HCT116 (cell line): ENCODE measurements at regions not wholly inside any gene's neighbourhood (a gene's known extent, or its start where the extent isn't known, plus 50 kb on each side); places are given as distances from the start of the nearest gene placed in this dataset.

ENCODE experiments used
- ATAC-seq: fragments of 200-7000 bp; cut with Tn5 transposase; 2 replicates; pipeline ENCODE4 v1.9.1; 2020; ENCODE audit warnings: mild to moderate bottlenecking, moderate library complexity
- BruUV-seq: library from RNA; stranded (reverse); fragments of 400-500 nt; replicated peaks from 2 replicates; lab custom pipeline; 2021; lab: Mats Ljungman, UMichigan
- CTCF ChIA-PET: fragments of 300-600 bp; sonication (Branson Sonifier 250); formaldehyde crosslinking; loops from one replicate; lab custom pipeline; 2021; ENCODE audit warnings: antibody characterized with exemption; lab: Charles Lee
- POLR2A ChIA-PET: fragments of 300-600, 350-600 bp; sonication (Branson Sonifier 250); formaldehyde crosslinking; loops from one replicate; lab custom pipeline; 2021; ENCODE audit warnings: antibody characterized with exemption; lab: Charles Lee
- RAD21 ChIA-PET, 2 experiments: fragments of 300-600 bp; sonication (Branson Sonifier 250); formaldehyde crosslinking; loops; one replicate each; lab custom pipeline; 2023; ENCODE audit warnings: low total read pairs in 2 of 2; ENCODE audit not compliant: uncharacterized antibody in 2 of 2, unreplicated experiment in 2 of 2, low non-redundant PET in 1 of 2; lab: Charles Lee
- DNase-seq: peaks from one replicate; pipeline ENCODE4 v3.0.0-alpha.2; 2010; ENCODE audit warnings: low read depth, low spot score
- H2AFZ ChIP-seq: fragments of 200-600 bp; shearing (Covaris generic), sonication (generic); 2 replicates; pipeline ENCODE4 v1.6.1; 2017; ENCODE audit warnings: low read depth, mixed run types, mixed read lengths, antibody characterized with exemption, low read length; ENCODE audit not compliant: poor library complexity, severe bottlenecking
- H3K27ac ChIP-seq: 2 replicates; pipeline ENCODE4 v1.5.1; 2012; ENCODE audit warnings: low read depth, low read length
- H3K27me3 ChIP-seq: fragments of 200-600 bp; sonication (generic); 2 replicates; pipeline ENCODE4 v1.6.1; 2016; ENCODE audit warnings: mixed run types, low read length, mixed read lengths; ENCODE audit not compliant: insufficient read depth
- H3K36me3 ChIP-seq, 2 experiments: fragments of 200-500 bp in 1 of 2; fragments of 200-600 bp in 1 of 2; sonication (Bioruptor generic) in 1 of 2; sonication (generic) in 1 of 2; 2 replicates each; pipeline versions ENCODE4 v1.5.1 to v1.6.1; 2014 to 2016; ENCODE audit warnings: low read length in 2 of 2, inconsistent platforms in 1 of 2, mixed read lengths in 1 of 2, mixed run types in 1 of 2; ENCODE audit not compliant: insufficient read depth in 2 of 2, control insufficient read depth in 1 of 2
- H3K4me1 ChIP-seq, 2 experiments: fragments of 200-600 bp in 1 of 2; sonication (generic) in 1 of 2; 2 replicates each; pipeline versions ENCODE4 v1.5.1 to v1.6.1; 2012 to 2017; ENCODE audit warnings: low read length in 2 of 2, inconsistent platforms in 1 of 2, mild to moderate bottlenecking in 1 of 2, mixed read lengths in 1 of 2, mixed run types in 1 of 2, moderate library complexity in 1 of 2; ENCODE audit not compliant: insufficient read depth in 2 of 2, control insufficient read depth in 1 of 2
- H3K4me2 ChIP-seq: fragments of 200-600 bp; sonication (generic); 2 replicates; pipeline ENCODE4 v1.6.1; 2017; ENCODE audit warnings: mixed run types, low read length, mixed read lengths
- H3K4me3 ChIP-seq, 2 experiments: fragments of 200-600 bp in 1 of 2; sonication (generic) in 1 of 2; replicated peaks in 1 of 2; 2 replicates each; pipeline ENCODE4 v1.5.1; 2011 to 2016; ENCODE audit warnings: low read length in 2 of 2, control low read depth in 1 of 2, low read depth in 1 of 2, mild to moderate bottlenecking in 1 of 2, mixed read lengths in 1 of 2, mixed run types in 1 of 2
- H3K79me2 ChIP-seq: fragments of 200-600 bp; sonication (generic); 2 replicates; pipeline ENCODE4 v1.6.1; 2017; ENCODE audit warnings: mild to moderate bottlenecking, mixed run types, low read length, moderate library complexity, mixed read lengths; ENCODE audit not compliant: insufficient read depth
- H3K9ac ChIP-seq: fragments of 200-600 bp; sonication (generic); 2 replicates; pipeline ENCODE4 v1.6.1; 2016; ENCODE audit warnings: low read length, mixed read lengths
- H3K9me2 ChIP-seq: fragments of 200-600 bp; sonication (generic), shearing (Covaris generic); 2 replicates; pipeline ENCODE4 v1.6.1; 2017; ENCODE audit warnings: mixed run types, mild to moderate bottlenecking, moderate library complexity; ENCODE audit not compliant: insufficient read depth
- H3K9me3 ChIP-seq, 2 experiments: fragments of 200-500 bp in 1 of 2; fragments of 200-600 bp in 1 of 2; sonication (Bioruptor generic) in 1 of 2; sonication (generic) in 1 of 2; 2 replicates each; pipeline ENCODE4 v1.6.1; 2014 to 2017; ENCODE audit warnings: low read length in 2 of 2, mixed read lengths in 2 of 2, inconsistent platforms in 1 of 2, low read depth in 1 of 2, mild to moderate bottlenecking in 1 of 2, mixed run types in 1 of 2, moderate library complexity in 1 of 2; ENCODE audit not compliant: control insufficient read depth in 1 of 2, insufficient read depth in 1 of 2
- H4K20me1 ChIP-seq: fragments of 200-600 bp; sonication (generic), shearing (Covaris generic); 2 replicates; pipeline ENCODE4 v1.6.1; 2017; ENCODE audit warnings: mixed run types, mild to moderate bottlenecking, moderate library complexity; ENCODE audit not compliant: insufficient read depth
- CBX3 ChIP-seq: IDR thresholded peaks from 2 replicates; pipeline ENCODE4 v1.6.1; 2012; ENCODE audit warnings: low read depth
- CEBPB ChIP-seq: IDR thresholded peaks from 2 replicates; pipeline ENCODE4 v1.6.1; 2012; ENCODE audit warnings: low read depth
- EGR1 ChIP-seq: IDR thresholded peaks from 2 replicates; pipeline ENCODE4 v1.6.1; 2012; ENCODE audit warnings: low read depth
- EZH2 ChIP-seq: fragments of 200-600 bp; sonication (generic); IDR thresholded peaks from 2 replicates; pipeline ENCODE4 v1.6.1; 2017; ENCODE audit warnings: antibody characterized with exemption, mixed run types
- EZH2phosphoT487 ChIP-seq: fragments of 200-600 bp; IDR thresholded peaks from 2 replicates; pipeline ENCODE4 v1.6.1; 2018; ENCODE audit warnings: antibody characterized with exemption, borderline replicate concordance
- POLR2A ChIP-seq: IDR thresholded peaks from 2 replicates; pipeline ENCODE4 v1.7.0; 2011; ENCODE audit warnings: borderline replicate concordance; ENCODE audit not compliant: insufficient read depth, insufficient read length; ENCODE audit errors: extremely low read depth
- RAD21 ChIP-seq: IDR thresholded peaks from 2 replicates; pipeline ENCODE4 v1.6.1; 2012; ENCODE audit warnings: low read depth, mild to moderate bottlenecking
- SIN3A ChIP-seq: IDR thresholded peaks from 2 replicates; pipeline ENCODE4 v1.6.1; 2012; ENCODE audit warnings: low read depth
- SP1 ChIP-seq: IDR thresholded peaks from 2 replicates; pipeline ENCODE4 v1.6.1; 2012; ENCODE audit warnings: low read depth
- SRF ChIP-seq: IDR thresholded peaks from 2 replicates; pipeline ENCODE4 v1.6.1; 2012; ENCODE audit warnings: low read depth
- TCF7L2 ChIP-seq: IDR thresholded peaks from 2 replicates; pipeline ENCODE4 v1.7.0; 2011; ENCODE audit warnings: borderline replicate concordance, inconsistent platforms; ENCODE audit not compliant: insufficient read depth, insufficient read length; ENCODE audit errors: extremely low read depth
- ZFX ChIP-seq: fragments of 450-650 bp; IDR thresholded peaks from 2 replicates; pipeline ENCODE4 v1.6.1; 2017
- ZNF274 ChIP-seq: fragments of 200-500 bp; sonication (Bioruptor generic); IDR thresholded peaks from 2 replicates; pipeline ENCODE4 v1.6.1; 2014; ENCODE audit warnings: mild to moderate bottlenecking, low read depth, low read length, inconsistent platforms
- intact Hi-C: fragments of 100-400 bp; cut with micrococcal nuclease; formaldehyde crosslinking; loops from 2 replicates; pipeline ENCODE4 v1.10.0; 2022
- TF ChIP-seq, protein P1 (sequence below), 3 experiments: fragments of 200-600 bp in 1 of 3; sonication (generic) in 1 of 3; IDR thresholded peaks in 2 of 3; conservative IDR thresholded peaks in 1 of 3; 2 replicates each; pipeline ENCODE4 v1.5.1; 2012 to 2017; ENCODE audit warnings: low read depth in 2 of 3, low read length in 2 of 3, antibody characterized with exemption in 1 of 3, borderline replicate concordance in 1 of 3, control low read depth in 1 of 3, mild to moderate bottlenecking in 1 of 3, mixed read lengths in 1 of 3, mixed run types in 1 of 3, moderate library complexity in 1 of 3; ENCODE audit not compliant: insufficient read depth in 1 of 3
- TF ChIP-seq, protein P2 (sequence below): IDR thresholded peaks from 2 replicates; pipeline ENCODE4 v1.6.1; 2011; ENCODE audit warnings: mild to moderate bottlenecking, low read length, moderate library complexity; ENCODE audit not compliant: insufficient replicate concordance; ENCODE audit errors: extremely low read depth
- TF ChIP-seq, protein P3 (sequence below): IDR thresholded peaks from 2 replicates; pipeline ENCODE4 v1.6.1; 2012; ENCODE audit warnings: low read depth

DNA sequence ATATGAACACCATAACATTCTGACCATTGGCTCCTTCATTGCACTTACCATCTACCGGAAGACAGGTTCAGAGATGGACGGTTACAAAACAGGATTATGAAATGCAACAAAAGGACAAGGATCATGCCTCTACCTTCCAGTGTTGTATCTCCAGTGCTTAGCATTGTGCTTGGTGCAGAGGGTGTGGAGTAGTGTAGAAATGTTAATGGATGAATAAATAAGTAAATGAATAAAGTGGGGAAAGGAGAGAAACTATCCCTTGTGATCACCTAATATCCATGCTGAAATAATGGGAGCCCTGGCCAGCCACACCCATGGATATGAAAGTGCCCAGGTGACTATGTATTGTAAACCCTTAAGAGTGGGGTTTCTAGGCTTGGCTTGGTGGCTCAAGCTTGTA lies 344.8 kb upstream of the LMCD1 start:
- H3K4me1 ChIP-seq: no peaks in the 10 kb centered on the region
- no peaks in the 10 kb centered on the region for H3K9me2 ChIP-seq
- DNase-seq (no peak), ATAC-seq (no peak)
- no peaks in the 10 kb centered on the region for H3K36me3 ChIP-seq
- H3K27ac ChIP-seq: no peak overlapping the region
- ChIA-PET RAD21 (no interaction called here), CTCF (no interaction called here), POLR2A (no interaction called here)
- H3K27me3 ChIP-seq: no peaks in the 10 kb centered on the region
- intact Hi-C loops: no loop called here
- no peak overlapping the region for H3K4me2 ChIP-seq
- H4K20me1 ChIP-seq: no peaks in the 10 kb centered on the region
- no peak for TF ChIP-seq EZH2phosphoT487
- TF ChIP-seq SIN3A: no peak
- TF ChIP-seq, protein P1, sequence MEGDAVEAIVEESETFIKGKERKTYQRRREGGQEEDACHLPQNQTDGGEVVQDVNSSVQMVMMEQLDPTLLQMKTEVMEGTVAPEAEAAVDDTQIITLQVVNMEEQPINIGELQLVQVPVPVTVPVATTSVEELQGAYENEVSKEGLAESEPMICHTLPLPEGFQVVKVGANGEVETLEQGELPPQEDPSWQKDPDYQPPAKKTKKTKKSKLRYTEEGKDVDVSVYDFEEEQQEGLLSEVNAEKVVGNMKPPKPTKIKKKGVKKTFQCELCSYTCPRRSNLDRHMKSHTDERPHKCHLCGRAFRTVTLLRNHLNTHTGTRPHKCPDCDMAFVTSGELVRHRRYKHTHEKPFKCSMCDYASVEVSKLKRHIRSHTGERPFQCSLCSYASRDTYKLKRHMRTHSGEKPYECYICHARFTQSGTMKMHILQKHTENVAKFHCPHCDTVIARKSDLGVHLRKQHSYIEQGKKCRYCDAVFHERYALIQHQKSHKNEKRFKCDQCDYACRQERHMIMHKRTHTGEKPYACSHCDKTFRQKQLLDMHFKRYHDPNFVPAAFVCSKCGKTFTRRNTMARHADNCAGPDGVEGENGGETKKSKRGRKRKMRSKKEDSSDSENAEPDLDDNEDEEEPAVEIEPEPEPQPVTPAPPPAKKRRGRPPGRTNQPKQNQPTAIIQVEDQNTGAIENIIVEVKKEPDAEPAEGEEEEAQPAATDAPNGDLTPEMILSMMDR (IDR thresholded peaks at IDR 0.05 in 2 of 3, conservative IDR thresholded peaks at IDR 0.05 in 1 of 3; ENCODE audit: borderline replicate concordance in 1 of 3, insufficient read depth in 1 of 3, low read depth in 2 of 3, low read length in 2 of 3): no peak
- no peak for TF ChIP-seq EGR1
- no peak for TF ChIP-seq ZNF274
- TF ChIP-seq CEBPB: no peak
- no peak for TF ChIP-seq EZH2
- TF ChIP-seq, protein P2, sequence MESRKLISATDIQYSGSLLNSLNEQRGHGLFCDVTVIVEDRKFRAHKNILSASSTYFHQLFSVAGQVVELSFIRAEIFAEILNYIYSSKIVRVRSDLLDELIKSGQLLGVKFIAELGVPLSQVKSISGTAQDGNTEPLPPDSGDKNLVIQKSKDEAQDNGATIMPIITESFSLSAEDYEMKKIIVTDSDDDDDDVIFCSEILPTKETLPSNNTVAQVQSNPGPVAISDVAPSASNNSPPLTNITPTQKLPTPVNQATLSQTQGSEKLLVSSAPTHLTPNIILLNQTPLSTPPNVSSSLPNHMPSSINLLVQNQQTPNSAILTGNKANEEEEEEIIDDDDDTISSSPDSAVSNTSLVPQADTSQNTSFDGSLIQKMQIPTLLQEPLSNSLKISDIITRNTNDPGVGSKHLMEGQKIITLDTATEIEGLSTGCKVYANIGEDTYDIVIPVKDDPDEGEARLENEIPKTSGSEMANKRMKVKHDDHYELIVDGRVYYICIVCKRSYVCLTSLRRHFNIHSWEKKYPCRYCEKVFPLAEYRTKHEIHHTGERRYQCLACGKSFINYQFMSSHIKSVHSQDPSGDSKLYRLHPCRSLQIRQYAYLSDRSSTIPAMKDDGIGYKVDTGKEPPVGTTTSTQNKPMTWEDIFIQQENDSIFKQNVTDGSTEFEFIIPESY: no peak
- no peak for TF ChIP-seq ZFX
- TF ChIP-seq TCF7L2: no peak
- no peak for TF ChIP-seq POLR2A
- TF ChIP-seq, protein P3, sequence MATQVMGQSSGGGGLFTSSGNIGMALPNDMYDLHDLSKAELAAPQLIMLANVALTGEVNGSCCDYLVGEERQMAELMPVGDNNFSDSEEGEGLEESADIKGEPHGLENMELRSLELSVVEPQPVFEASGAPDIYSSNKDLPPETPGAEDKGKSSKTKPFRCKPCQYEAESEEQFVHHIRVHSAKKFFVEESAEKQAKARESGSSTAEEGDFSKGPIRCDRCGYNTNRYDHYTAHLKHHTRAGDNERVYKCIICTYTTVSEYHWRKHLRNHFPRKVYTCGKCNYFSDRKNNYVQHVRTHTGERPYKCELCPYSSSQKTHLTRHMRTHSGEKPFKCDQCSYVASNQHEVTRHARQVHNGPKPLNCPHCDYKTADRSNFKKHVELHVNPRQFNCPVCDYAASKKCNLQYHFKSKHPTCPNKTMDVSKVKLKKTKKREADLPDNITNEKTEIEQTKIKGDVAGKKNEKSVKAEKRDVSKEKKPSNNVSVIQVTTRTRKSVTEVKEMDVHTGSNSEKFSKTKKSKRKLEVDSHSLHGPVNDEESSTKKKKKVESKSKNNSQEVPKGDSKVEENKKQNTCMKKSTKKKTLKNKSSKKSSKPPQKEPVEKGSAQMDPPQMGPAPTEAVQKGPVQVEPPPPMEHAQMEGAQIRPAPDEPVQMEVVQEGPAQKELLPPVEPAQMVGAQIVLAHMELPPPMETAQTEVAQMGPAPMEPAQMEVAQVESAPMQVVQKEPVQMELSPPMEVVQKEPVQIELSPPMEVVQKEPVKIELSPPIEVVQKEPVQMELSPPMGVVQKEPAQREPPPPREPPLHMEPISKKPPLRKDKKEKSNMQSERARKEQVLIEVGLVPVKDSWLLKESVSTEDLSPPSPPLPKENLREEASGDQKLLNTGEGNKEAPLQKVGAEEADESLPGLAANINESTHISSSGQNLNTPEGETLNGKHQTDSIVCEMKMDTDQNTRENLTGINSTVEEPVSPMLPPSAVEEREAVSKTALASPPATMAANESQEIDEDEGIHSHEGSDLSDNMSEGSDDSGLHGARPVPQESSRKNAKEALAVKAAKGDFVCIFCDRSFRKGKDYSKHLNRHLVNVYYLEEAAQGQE: no peak
- no peak for TF ChIP-seq SRF
- no peak for TF ChIP-seq CBX3
- no peak for TF ChIP-seq SP1
- TF ChIP-seq RAD21: no peak
- H2AFZ ChIP-seq: no peak overlapping the region
- BruUV-seq: no TSS peak
- H3K4me3 ChIP-seq: no peak overlapping the region
- no peaks in the 10 kb centered on the region for H3K9me3 ChIP-seq
- no peaks in the 10 kb centered on the region for H3K79me2 ChIP-seq
- no peak overlapping the region for H3K9ac ChIP-seq
